ENCODE measurements at regions not wholly inside any gene's neighbourhood (a gene's known extent, or its start where the extent isn't known, plus 50 kb on each side); places are given as distances from the start of the nearest gene placed in this dataset.

GRCh38 chr5:166493040-166493439, 1798.4 kb upstream of the WWC1 start:
- in situ Hi-C loops (cut with MboI; ENCODE audit: low sequenced_read_pairs), result no loop called here

- in situ Hi-C loops (cut with MboI; ENCODE audit: low sequenced_read_pairs), result no loop called here
These were observed 1797.8 kb upstream of the WWC1 start for GRCh38 chr5:166493612-166494011.

- in situ Hi-C loops (cut with MboI; ENCODE audit: low sequenced_read_pairs), result no loop called here
These were observed 1793.8 kb upstream of the WWC1 start for GRCh38 chr5:166497496-166498104.

GRCh38 chr5:166499447-166500240, 1791.8 kb upstream of the WWC1 start:
- in situ Hi-C loops (cut with MboI; ENCODE audit: low sequenced_read_pairs), result no loop called here

- in situ Hi-C loops (cut with MboI; ENCODE audit: low sequenced_read_pairs), result no loop called here
These were observed 1787.9 kb upstream of the WWC1 start for GRCh38 chr5:166503506-166503905.

- in situ Hi-C loops (cut with MboI; ENCODE audit: low sequenced_read_pairs), result no loop called here
These were observed 1786.4 kb upstream of the WWC1 start for GRCh38 chr5:166505067-166505466.

GRCh38 chr5:166505544-166505943, 1785.9 kb upstream of the WWC1 start:
- in situ Hi-C loops (cut with MboI; ENCODE audit: low sequenced_read_pairs), result no loop called here

GRCh38 chr5:166507810-166508425, 1783.5 kb upstream of the WWC1 start:
- in situ Hi-C loops (cut with MboI; ENCODE audit: low sequenced_read_pairs), result no loop called here

GRCh38 chr5:166509085-166509484, 1782.4 kb upstream of the WWC1 start:
- in situ Hi-C loops (cut with MboI; ENCODE audit: low sequenced_read_pairs), result no loop called here

- in situ Hi-C loops (cut with MboI; ENCODE audit: low sequenced_read_pairs), result no loop called here
These were observed 1773.5 kb upstream of the WWC1 start for GRCh38 chr5:166517976-166518375.

- in situ Hi-C loops (cut with MboI; ENCODE audit: low sequenced_read_pairs), result no loop called here
These were observed 1768.2 kb upstream of the WWC1 start for GRCh38 chr5:166523206-166523605.

GRCh38 chr5:166529200-166529599, 1762.2 kb upstream of the WWC1 start:
- in situ Hi-C loops (cut with MboI; ENCODE audit: low sequenced_read_pairs), result no loop called here

- in situ Hi-C loops (cut with MboI; ENCODE audit: low sequenced_read_pairs), result no loop called here
These were observed 1758.8 kb upstream of the WWC1 start for GRCh38 chr5:166532456-166533220.

GRCh38 chr5:166535641-166536040, 1755.8 kb upstream of the WWC1 start:
- in situ Hi-C loops (cut with MboI; ENCODE audit: low sequenced_read_pairs), result no loop called here

- in situ Hi-C loops (cut with MboI; ENCODE audit: low sequenced_read_pairs), result no loop called here
These were observed 1751.3 kb upstream of the WWC1 start for GRCh38 chr5:166540156-166540555.

GRCh38 chr5:166551384-166551783, 1740.1 kb upstream of the WWC1 start:
- in situ Hi-C loops (cut with MboI; ENCODE audit: low sequenced_read_pairs), result no loop called here

- in situ Hi-C loops (cut with MboI; ENCODE audit: low sequenced_read_pairs), result no loop called here
These were observed 1737.7 kb upstream of the WWC1 start for GRCh38 chr5:166553778-166554177.

GRCh38 chr5:166561759-166562158, 1729.7 kb upstream of the WWC1 start:
- in situ Hi-C loops (cut with MboI; ENCODE audit: low sequenced_read_pairs), result no loop called here

GRCh38 chr5:166562246-166562645, 1729.2 kb upstream of the WWC1 start:
- in situ Hi-C loops (cut with MboI; ENCODE audit: low sequenced_read_pairs), result no loop called here

- in situ Hi-C loops (cut with MboI; ENCODE audit: low sequenced_read_pairs), result no loop called here
These were observed 1724.7 kb upstream of the WWC1 start for GRCh38 chr5:166566725-166567124.

- in situ Hi-C loops (cut with MboI; ENCODE audit: low sequenced_read_pairs), result no loop called here
These were observed 1720.6 kb upstream of the WWC1 start for GRCh38 chr5:166570865-166571264.
